ENCODE measurements at regions not wholly inside any gene's neighbourhood (a gene's known extent, or its start where the extent isn't known, plus 50 kb on each side); places are given as distances from the start of the nearest gene placed in this dataset.
"Not testable (repeated sequence)": the region's sequence is repeated elsewhere in the genome, so short reads cannot be mapped to it uniquely, and the experiment has no call there.

DNA sequence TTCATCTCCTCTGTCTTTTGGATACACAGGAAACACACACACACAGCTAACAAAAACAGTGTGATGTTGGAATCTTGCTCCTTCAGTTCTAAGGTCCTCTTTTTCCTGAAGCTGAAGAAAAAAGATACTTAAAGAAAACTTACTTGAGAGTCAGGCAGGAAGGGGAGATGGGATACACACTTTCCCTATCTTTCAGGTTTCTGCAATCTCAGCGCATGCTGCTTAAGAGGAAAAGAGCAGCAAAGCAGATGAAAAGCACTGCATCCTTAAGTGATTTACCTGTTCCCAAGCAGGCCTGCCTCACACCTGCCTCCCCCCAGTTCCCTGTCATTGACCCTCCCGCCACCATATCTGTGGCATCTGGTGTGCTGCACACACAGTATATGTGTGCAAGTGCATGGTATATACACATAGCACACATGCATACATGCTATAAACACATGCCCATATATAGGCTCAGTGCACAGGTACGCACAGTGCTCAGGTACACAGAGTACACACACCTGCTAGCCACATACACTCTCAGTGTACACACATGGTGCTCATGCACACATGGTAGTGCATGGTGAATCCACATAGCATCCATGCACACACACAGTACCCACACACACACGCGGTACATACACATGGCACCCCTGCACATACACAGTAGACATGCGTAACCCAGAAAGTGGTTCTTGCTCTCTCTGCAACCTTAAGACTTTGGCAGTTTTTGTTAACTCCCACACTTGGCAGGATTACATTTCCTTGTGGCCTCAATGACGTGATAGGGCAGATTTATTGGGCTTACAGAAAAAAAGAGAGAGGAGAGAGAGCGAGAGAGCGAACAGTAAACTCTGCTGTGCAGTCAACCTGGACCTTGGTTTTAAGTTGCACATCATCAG lies 166.9 kb downstream of the TOMM20 start:
- FAIRE-seq (peak; percentile 66), DNase-seq (ENCODE audit: insufficient read length, low spot score) (no peak)

DNA sequence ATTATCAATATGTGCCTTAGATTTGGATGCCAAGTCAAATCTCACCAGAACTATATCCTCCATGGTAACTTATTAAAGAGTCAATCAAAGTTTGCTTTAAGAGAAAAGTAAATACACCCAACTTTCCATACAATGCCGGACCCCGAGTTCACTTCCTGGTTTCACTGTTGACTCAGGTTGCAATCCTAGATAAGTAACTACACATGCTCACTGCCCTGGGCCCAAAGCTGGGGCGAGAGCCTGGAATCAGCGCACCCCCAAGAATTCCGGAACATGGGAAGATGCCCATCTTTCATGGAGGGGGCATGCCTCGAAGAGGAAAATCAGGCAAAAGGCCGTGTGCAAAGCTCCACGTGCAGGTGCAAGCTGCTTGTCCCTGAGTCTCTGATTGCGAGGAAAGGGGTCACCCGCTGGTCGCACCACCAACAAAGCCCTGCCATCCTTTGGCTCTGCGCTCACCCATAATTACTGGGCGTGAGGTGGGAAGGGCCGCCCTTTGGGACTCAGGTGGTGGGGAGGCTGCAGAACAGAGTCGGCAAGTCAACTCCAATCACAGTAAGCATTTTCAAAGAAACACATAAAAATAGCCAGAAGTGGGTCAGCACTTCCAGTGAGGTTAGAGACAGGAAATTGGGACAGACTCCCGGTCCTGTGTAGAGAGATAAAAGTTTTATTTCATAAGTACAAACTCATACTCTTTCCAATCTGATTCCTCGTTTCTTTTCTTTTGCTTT lies 167.7 kb downstream of the TOMM20 start:
- DNase-seq (ENCODE audit: insufficient read length, low spot score) (no peak), FAIRE-seq (no peak)

DNA sequence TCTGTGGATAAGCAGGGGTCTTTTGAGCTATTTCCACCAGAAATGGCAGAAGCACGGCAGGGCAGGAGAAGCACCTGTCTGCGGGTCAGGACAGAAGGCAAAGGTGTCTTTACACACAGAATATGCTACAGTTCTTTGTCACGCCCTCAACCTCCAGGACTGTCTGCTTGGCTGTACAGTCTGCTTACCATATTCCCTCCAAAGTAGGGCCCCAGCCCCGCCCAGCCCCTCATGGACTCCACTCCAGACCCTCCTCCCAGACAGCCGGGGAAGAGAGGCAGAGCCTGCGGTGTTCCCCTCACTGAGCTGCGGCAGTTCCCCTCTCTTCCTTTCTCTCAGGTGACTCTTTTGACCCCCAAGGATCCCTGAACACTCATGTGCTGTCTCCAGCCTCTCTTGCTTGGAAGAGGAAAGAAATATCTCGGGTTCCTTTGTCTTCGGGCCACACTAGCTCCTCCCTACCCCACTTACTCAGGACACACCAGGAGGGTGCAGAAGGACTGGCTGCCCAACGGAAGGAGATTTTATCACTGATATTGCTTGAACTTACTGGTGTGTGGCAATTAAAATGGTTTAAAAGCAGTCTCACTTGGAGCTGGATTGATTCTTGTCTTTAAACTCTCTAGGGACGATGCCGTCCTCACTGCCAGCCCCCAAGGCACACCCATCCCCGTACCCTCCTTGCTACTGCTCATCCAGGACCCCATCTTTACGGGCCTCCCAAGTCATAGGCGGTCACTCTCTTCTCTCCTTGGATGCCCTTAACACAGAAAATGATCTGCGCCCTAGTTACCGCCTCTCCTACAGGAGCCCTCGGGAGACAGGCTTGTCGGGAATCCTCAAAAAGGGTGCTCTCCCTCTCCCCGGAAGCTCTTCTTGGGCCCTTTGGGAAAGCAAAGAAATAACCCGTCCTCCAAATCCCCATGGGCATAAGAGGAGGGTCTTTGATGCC lies 169.7 kb downstream of the TOMM20 start:
- DNase-seq (ENCODE audit: insufficient read length, low spot score): no peak
- FAIRE-seq: no peak

DNA sequence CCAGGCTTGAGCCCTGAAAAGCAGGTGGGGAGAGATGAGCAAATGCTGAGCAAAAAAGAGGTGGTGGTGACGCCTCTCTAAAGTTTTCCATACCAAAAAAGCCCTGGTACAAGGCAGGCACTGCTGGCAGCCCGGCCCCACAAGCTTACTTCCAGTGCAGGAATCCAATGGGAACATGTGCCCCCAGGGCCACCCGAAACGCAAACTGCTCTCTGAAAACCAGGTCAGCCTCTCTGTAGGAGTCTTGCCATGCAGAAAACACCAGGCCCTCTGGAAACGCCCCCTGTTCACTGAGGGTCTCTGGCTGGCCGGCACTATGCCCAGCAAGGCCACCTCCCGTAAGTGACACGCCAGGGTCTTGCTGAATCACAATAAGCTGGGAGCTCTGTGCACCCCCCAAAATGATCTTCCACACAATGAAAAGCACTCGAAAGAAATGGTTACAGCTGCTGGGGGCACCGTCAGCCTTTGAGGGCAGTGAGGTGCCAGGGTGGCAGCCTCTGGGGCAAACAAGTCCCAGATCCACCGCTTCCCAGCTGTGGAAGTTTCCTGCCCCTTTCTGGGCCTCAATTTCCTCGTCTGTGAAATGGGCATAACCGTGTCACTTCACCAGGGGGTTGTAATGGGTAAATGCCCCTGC lies 170.5 kb downstream of the TOMM20 start:
- FAIRE-seq: no peak
- DNase-seq (ENCODE audit: insufficient read length, low spot score): no peak

DNA sequence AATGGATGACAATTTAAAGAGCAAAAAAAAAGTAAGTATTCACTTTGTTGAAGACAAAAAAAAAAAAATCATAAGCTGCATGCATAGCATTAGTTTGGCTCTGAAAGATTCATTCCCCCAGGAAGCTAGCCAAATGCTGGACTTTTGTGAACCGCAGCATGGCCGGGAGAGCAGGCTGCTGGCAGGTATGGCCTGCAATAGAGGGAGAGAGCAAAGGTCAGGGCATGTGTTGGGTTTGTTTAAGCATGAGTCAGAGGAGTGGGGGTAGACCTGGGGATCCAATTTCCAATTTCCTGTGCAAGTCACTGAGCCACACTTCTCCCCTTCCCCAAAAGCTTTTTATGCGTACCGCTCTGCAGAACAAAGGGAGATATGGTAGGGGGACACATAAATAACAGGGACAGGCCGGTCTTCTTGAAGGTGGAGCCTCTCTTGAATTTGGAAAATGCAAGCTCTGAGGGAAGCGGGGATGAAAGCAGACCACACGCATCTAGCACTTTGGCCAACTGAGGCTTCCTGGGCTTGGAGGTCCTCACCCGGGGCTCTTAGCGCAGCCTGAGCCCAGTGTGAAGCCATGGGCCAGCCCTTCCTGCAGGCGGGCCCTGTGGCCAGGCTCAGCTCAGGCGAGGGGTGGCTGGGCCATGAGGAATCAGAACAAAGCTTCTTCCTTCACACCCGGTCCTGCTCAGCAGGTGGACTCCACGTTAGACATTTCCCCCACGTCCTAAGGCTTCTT lies 171.1 kb downstream of the TOMM20 start:
- DNase-seq (ENCODE audit: insufficient read length, low spot score) (no peak), FAIRE-seq (no peak)

DNA sequence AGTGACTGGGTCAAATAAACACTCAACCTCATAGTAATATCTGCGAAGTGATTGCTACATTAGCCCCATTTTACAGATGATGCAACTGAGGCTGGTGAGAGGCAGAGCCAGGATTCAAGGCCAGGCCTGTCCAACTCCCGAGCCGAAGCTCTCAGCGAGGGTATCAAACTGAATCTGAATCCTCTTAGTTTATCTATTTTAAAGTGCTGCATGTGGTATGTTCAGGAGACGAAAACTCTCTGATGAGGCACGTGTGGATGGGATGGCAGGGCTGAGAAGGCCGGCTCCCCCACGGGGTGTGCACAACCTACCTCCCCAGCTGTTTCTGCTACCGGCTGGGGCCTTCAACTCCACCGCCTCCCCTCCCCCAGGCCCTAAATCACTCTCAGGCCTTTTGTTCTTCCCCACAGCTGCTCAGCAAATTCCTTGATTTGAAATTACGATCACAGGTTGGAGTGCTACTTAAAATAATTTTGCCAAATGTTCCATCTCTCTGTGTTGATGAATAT lies 171.8 kb downstream of the TOMM20 start:
- no peak for DNase-seq (ENCODE audit: insufficient read length, low spot score)
- FAIRE-seq: no peak

DNA sequence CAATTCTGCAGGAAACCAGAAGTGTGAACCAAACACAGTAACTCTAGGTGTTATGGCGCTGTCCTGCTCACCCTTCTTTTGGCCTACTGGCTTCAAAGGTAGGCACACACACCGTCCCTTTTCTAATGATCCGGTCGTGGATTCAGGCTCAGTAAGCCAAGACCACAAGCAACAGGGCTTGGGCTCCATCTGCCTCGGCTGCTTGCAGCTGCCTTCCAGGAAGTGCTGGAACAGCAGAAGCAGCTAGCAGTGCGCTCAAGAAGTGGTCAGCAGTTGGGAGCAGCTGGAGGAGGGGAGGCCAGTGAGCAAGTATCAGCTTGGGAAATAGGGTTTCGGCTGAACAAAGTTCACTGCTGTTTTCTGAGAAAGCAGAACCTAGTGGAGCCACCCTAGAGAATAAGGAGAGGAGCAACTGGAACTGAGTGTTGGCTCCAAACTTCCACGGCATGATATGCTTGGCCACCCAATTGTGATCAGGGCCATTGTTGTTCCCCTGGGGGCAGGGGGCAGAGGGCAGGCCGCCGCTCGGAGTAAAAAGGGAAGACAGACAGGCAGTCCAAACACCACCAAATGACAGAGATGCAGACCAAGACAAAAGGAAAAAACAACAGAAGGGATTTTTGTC lies 173.4 kb downstream of the TOMM20 start:
- no peak for DNase-seq (ENCODE audit: insufficient read length, low spot score)

DNA sequence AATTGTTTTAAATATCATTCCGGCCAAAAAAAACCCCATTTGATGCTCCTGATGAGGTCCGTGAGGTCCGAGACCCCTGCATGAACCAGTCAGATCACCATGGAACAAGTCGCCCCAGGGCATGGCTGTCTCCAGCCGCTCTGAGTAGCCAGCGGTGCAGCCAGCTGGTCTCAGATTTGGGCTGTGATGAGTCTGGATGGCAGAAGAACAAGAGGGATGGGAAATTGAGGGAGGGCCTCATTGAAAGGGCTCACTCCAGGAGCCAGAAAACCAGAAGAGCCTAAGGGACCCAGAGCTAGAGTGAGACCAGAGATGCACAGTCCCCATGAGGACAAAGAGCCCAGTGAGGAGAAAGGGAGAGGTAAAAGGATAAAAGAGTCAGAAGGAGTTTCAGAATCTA lies 174.0 kb downstream of the TOMM20 start:
- DNase-seq (ENCODE audit: insufficient read length, low spot score): no peak
- no peak for FAIRE-seq

More for the DNA sequence above, 173.4 kb downstream of the TOMM20 start:
- no peak for FAIRE-seq

DNA sequence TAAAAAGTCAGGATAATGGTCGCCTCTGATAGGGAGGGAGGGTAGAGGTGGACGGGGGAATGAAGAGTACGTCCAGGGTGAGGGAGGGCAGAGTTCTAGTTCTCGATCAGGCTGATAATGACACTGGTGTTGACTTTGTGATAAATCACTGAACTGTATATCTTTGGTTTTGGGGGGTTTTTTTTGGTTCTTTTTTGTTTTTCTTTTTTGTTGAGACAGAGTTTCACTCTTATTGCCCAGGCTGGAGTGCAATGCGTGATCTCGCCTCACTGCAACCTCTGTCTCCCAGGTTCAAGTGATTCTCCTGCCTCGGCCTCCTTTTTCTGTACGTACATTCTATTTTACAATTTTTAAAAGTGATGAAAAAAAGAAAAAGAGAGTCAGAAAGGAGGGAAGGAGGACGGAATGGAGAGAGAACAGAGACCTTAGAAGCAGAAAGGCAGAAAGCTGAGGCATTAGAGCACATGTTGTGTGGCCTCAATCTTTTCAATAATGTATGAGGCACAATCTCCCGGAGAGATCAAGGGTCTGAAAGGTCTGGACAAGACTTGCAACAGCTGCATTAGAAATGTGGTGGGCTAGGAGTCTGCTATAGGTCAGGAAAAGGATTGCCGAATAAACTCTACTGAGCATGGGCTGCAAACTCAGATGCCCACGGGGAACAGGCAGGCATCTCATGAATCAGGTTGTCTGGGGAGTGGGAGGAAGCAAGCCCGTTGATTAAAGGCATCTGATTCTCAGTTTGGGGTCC lies 174.8 kb downstream of the TOMM20 start:
- DNase-seq (ENCODE audit: insufficient read length, low spot score) (no peak), FAIRE-seq (peak; percentile 42)

DNA sequence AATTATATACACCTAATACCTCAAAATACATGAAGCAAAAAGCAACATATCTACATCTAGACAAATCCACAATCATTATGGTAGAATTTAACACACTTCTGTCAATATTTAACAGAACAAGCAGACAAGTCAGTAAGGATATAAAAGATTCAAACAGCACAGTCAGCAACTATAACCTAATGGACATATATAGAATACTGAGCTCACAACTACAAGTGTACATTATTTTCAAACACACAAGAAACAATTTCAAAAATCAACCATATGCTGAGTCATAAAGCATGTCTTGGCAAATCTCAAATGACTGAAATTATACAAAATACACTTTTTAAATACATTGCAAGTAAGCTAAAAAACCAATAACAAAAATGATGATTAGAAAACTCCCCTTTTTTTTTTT lies 178.0 kb downstream of the TOMM20 start:
- DNase-seq (ENCODE audit: insufficient read length, low spot score) (no peak), FAIRE-seq (no peak)

DNA sequence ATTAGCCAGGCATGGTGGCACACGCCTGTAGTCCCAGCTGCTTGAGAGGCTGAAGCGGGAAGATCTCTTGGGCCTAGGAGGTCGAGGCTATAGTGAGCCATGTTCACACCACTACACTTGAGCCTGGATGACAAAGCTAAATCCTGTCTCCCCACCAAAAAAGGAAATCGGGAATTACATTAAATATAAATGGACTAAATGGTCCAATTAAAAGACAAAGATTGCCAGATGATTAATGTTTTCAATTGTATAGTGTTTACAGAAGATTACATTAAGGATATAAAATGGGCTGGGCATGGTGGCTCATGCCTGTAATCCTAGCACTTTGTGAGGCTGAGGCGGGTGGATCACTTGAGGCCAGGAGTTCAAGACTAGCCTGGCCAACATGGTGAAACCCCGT lies 179.1 kb downstream of the TOMM20 start:
- not testable (repeated sequence) for FAIRE-seq; DNase-seq (ENCODE audit: insufficient read length, low spot score)

DNA sequence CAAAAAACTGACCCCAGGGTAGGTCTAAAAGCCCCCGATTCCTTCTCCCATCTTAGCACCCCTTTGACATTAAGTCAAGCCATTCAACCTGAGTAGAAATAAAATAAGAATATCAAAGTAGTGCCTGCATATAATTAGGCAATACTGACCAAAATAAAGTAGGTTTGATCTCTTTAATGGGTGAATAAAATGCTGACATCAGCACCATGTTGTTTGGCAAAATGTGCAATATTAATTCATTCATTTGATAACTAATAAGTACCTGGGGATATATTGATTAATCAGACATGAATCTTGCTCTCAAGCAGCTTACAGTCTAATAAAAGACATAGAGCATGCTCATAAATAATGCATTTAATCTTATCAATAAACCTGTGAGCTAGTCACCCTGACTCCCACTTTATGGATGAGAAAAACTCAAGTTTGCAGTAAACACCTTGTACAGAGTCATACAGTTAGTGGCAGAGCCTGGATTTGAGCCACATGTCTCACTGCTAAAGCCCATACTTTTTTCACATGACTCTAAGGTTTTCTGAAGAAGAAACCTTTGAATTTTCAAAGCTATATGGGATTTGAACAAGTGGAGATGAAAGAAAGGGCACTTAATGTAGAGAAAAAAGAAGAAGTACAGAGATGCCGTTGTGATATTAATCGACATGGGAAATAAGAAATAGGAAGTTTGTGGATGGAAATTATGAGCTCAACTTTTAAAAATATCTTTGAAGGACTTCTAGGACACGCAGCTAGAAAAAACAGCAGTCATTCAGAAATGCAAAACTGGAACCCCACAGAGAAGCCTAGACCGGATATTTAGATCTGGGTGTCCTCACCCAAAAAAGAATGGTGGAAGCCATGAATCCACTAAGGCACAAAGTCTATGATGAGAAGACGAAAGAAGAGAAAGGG lies 183.9 kb downstream of the TOMM20 start:
- DNase-seq (ENCODE audit: insufficient read length, low spot score) (no peak), FAIRE-seq (peak; percentile 85)

DNA sequence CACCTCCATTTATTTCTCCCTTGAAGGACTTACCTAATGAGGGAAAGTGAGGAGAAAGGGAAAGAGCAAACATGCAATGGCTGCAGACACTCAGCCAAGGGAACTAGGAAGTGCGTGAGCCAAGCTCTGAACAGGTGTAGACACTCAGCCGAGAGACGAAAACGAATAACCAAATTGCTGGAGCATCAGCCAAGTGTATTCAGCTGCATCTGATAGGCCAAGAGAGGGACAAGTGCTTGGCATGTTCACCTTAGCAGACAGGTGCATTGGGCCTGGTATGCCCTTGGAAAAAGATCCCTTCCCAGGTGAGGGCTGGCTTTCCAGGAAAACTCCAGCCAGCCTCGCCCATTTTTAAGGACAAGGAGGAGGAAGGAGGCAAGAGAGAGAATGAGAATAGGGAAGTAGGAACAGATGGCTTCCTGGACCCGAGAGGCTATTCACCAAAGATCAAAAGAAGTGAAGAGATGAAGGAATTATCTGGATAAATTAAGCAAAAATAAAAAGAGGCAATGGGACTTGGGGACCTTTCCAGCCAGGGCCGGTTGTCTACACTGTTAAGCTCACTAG lies 184.7 kb downstream of the TOMM20 start:
- FAIRE-seq (no peak), DNase-seq (ENCODE audit: insufficient read length, low spot score) (no peak)

DNA sequence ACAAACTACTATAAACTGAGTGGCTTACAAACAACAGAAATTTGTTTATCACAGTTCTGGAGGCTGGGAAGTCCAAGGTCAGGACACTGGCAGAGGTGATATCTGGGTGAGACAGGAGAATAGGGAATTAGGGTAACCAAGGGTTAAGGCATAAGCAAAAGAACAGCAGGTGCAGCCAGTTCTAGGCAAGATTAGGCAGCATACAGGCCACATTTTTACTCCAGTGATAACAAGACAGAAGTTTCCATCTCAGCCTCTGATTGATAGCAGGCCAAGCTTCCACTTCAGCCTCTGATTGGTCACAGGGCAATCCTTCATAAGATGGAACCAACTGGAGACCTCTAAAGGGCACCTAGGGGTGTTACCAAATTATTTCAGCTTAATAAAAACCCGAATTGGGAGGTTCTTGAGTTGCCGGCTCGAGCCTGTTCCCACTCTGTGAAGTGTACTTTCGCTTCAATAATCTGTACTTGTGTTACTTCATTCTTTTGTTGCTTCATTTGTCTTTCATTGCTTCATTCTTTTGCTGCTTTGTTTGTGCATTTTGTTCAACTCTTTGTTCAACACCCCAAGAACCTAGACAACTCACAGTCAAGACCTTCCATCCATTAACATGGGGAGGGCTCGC lies 185.6 kb downstream of the TOMM20 start:
- no peak for DNase-seq (ENCODE audit: insufficient read length, low spot score)
- FAIRE-seq: no peak

DNA sequence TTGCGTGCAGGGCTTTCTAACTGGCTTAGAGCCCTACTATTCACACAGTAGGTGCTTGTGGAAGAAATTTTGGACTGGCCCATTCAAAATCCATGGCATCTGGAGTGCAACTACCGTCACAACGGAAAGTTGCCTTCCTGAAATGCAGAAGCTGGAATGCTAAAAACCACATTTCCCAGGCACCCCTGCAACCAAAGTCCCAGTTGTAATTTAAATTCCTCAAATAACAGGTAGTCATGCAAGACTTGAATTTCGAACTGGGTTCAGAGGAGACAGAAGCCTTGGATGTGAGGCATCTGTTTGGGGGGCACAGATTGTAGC lies 186.7 kb downstream of the TOMM20 start:
- DNase-seq (ENCODE audit: insufficient read length, low spot score) (no peak), FAIRE-seq (no peak)

DNA sequence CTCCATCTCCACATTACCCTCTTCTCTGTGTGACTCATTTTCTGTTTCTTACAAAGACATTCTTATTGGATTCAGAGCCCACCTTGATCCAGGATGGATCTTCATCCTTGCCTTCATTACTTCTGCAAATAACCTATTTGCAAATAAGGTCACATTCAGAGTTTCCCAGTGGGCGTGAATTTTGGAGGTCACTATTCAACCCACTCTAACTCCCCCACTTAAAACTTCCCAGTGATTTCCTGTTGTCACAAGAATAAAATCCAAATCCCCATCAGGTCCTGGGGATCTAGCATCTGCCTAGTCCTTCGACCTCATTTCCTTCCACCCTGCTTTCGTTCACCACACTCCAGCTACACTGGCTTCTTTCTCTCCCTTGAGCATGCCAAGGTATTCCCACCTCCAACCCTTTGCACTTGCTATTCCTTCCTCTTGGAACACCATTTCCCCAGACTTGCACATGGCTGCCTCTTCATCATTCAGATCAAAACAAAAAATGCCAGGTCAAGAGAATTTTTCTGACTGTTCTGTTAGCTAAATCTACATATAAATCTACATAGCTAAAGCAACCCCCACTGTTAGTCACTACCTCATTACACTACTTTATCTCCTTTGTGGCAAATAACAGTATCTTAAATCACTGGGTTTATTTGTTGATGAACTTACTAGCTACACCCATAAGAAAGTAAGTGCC lies 187.2 kb downstream of the TOMM20 start:
- DNase-seq (ENCODE audit: insufficient read length, low spot score) (no peak), FAIRE-seq (no peak)
